H9 (cell line): ENCODE measurements at regions not wholly inside any gene's neighbourhood (a gene's known extent, or its start where the extent isn't known, plus 50 kb on each side); places are given as distances from the start of the nearest gene placed in this dataset.

Source experiments
- DNase-seq: peaks from one replicate; pipeline ENCODE4 v3.0.0-alpha.2; 2017
- H2AFZ ChIP-seq: one replicate; pipeline ENCODE4 v1.6.1; 2013; ENCODE audit warnings: mild to moderate bottlenecking, low read length, control low read depth, moderate library complexity
- H2AK5ac ChIP-seq: 2 replicates; pipeline ENCODE4 v1.6.1; 2013; ENCODE audit warnings: low read length, control low read depth, mixed read lengths; ENCODE audit not compliant: insufficient read length
- H2BK120ac ChIP-seq: one replicate; pipeline ENCODE4 v1.6.1; 2013; ENCODE audit warnings: low read depth, mild to moderate bottlenecking, low read length, control low read depth, inconsistent platforms; ENCODE audit not compliant: poor library complexity, severe bottlenecking
- H2BK12ac ChIP-seq: 2 replicates; pipeline ENCODE4 v1.6.1; 2013; ENCODE audit warnings: low read length, control low read depth, mixed read lengths, low read depth; ENCODE audit not compliant: insufficient read length
- H2BK15ac ChIP-seq: 2 replicates; pipeline ENCODE4 v1.6.1; 2013; ENCODE audit warnings: low read depth, low read length, control low read depth
- H2BK20ac ChIP-seq: one replicate; pipeline ENCODE4 v1.6.1; 2013; ENCODE audit warnings: low read depth, mild to moderate bottlenecking, low read length, control low read depth, inconsistent platforms; ENCODE audit not compliant: poor library complexity, severe bottlenecking
- H2BK5ac ChIP-seq: 2 replicates; pipeline ENCODE4 v1.6.1; 2013; ENCODE audit warnings: low read length, control low read depth, mixed read lengths; ENCODE audit not compliant: insufficient read length
- H3K14ac ChIP-seq: 2 replicates; pipeline ENCODE4 v1.6.1; 2013; ENCODE audit warnings: low read length, control low read depth; ENCODE audit not compliant: insufficient read depth
- H3K18ac ChIP-seq: 2 replicates; pipeline ENCODE4 v1.6.1; 2013; ENCODE audit warnings: low read depth, mild to moderate bottlenecking, mixed read lengths, low read length, control low read depth; ENCODE audit not compliant: insufficient read length
- H3K23ac ChIP-seq: 2 replicates; pipeline ENCODE4 v1.6.1; 2013; ENCODE audit warnings: low read length, control low read depth, mixed read lengths, low read depth; ENCODE audit not compliant: insufficient read length
- H3K23me2 ChIP-seq: 2 replicates; pipeline ENCODE4 v1.6.1; 2013; ENCODE audit warnings: low read depth, mild to moderate bottlenecking, mixed read lengths, low read length, control low read depth; ENCODE audit not compliant: insufficient read length, poor library complexity, severe bottlenecking
- H3K27ac ChIP-seq: 2 replicates; pipeline ENCODE4 v1.5.1; 2013; ENCODE audit warnings: low read length, control low read depth, mixed read lengths, low read depth; ENCODE audit not compliant: insufficient read length
- H3K27me3 ChIP-seq: 2 replicates; pipeline ENCODE4 v1.6.1; 2013; ENCODE audit warnings: low read length, control low read depth, inconsistent platforms; ENCODE audit not compliant: insufficient read depth
- H3K4ac ChIP-seq: 2 replicates; pipeline ENCODE4 v1.6.1; 2013; ENCODE audit warnings: low read depth, mild to moderate bottlenecking, control low read depth, inconsistent platforms, low read length, moderate library complexity
- H3K4me1 ChIP-seq: 2 replicates; pipeline ENCODE4 v1.6.1; 2013; ENCODE audit warnings: low read length, control low read depth, inconsistent platforms; ENCODE audit not compliant: insufficient read depth
- H3K4me2 ChIP-seq: 2 replicates; pipeline ENCODE4 v1.6.1; 2013; ENCODE audit warnings: low read length, control low read depth, mixed read lengths; ENCODE audit not compliant: insufficient read length, insufficient read depth
- H3K56ac ChIP-seq: 2 replicates; pipeline ENCODE4 v1.6.1; 2013; ENCODE audit warnings: low read depth, mild to moderate bottlenecking, mixed read lengths, low read length, control low read depth; ENCODE audit not compliant: insufficient read length
- H3K79me1 ChIP-seq: 2 replicates; pipeline ENCODE4 v1.6.1; 2013; ENCODE audit warnings: low read depth, mild to moderate bottlenecking, moderate library complexity, low read length, control low read depth, inconsistent platforms; ENCODE audit not compliant: insufficient read depth, poor library complexity, severe bottlenecking
- H3K79me2 ChIP-seq: 2 replicates; pipeline ENCODE4 v1.6.1; 2013; ENCODE audit warnings: low read length, control low read depth, inconsistent platforms; ENCODE audit not compliant: insufficient read depth
- H3K9ac ChIP-seq: 2 replicates; pipeline ENCODE4 v1.6.1; 2013; ENCODE audit warnings: low read length, control low read depth, mixed read lengths; ENCODE audit not compliant: insufficient read length; ENCODE audit errors: extremely low read depth
- H3K9me3 ChIP-seq: one replicate; pipeline ENCODE4 v1.6.1; 2013; ENCODE audit warnings: low read depth, low read length, inconsistent platforms; ENCODE audit not compliant: control insufficient read depth
- H3T11ph ChIP-seq: one replicate; pipeline ENCODE4 v1.6.1; 2013; ENCODE audit warnings: mild to moderate bottlenecking, low read length, control low read depth, inconsistent platforms
- H4K20me1 ChIP-seq: one replicate; pipeline ENCODE4 v1.6.1; 2013; ENCODE audit not compliant: control insufficient read depth, insufficient read length, insufficient read depth
- H4K5ac ChIP-seq: 2 replicates; pipeline ENCODE4 v1.6.1; 2013; ENCODE audit warnings: low read depth, mild to moderate bottlenecking, mixed read lengths, low read length, control low read depth; ENCODE audit not compliant: insufficient read length
- H4K8ac ChIP-seq: replicated peaks from 2 replicates; pipeline ENCODE4 v1.6.1; 2013; ENCODE audit warnings: low read length, control low read depth, mixed read lengths, low read depth; ENCODE audit not compliant: insufficient read length
- H4K91ac ChIP-seq: 2 replicates; pipeline ENCODE4 v1.6.1; 2013; ENCODE audit warnings: low read depth, mild to moderate bottlenecking, moderate library complexity, mixed read lengths, low read length, control low read depth; ENCODE audit not compliant: insufficient read length
- H3K27ac Mint-ChIP-seq, 3 experiments: 2 replicates in 2 of 3; 3 replicates in 1 of 3; pipeline ENCODE4 v1.8.0; 2020 to 2021; ENCODE audit warnings: mixed read lengths in 3 of 3, mild to moderate bottlenecking in 1 of 3, moderate library complexity in 1 of 3
- H3K27me3 Mint-ChIP-seq: 2 replicates; pipeline ENCODE4 v1.8.0; 2021; ENCODE audit warnings: low read depth, mild to moderate bottlenecking, moderate library complexity, mixed read lengths
- H3K36me3 Mint-ChIP-seq, 3 experiments: 2 replicates in 2 of 3; 3 replicates in 1 of 3; pipeline ENCODE4 v1.8.0; 2020 to 2021; ENCODE audit warnings: low read depth in 3 of 3, mixed read lengths in 3 of 3; ENCODE audit not compliant: insufficient read depth in 1 of 3
- H3K4me1 Mint-ChIP-seq, 2 experiments: 2 replicates each; pipeline ENCODE4 v1.8.0; 2020; ENCODE audit warnings: mixed read lengths in 2 of 2
- H3K4me3 Mint-ChIP-seq, 2 experiments: 2 replicates in 1 of 2; 3 replicates in 1 of 2; pipeline ENCODE4 v1.8.0; 2020 to 2021; ENCODE audit warnings: mild to moderate bottlenecking in 2 of 2, mixed read lengths in 2 of 2, moderate library complexity in 1 of 2
- H3K9me3 Mint-ChIP-seq, 2 experiments: 2 replicates in 1 of 2; 3 replicates in 1 of 2; pipeline ENCODE4 v1.8.0; 2020; ENCODE audit warnings: mild to moderate bottlenecking in 2 of 2, mixed read lengths in 2 of 2, moderate library complexity in 1 of 2
- CTCF ChIP-seq: fragments of 200-600 bp; sonication (generic); conservative IDR thresholded peaks from 3 replicates; pipeline ENCODE4 v1.8.0; 2021; ENCODE audit warnings: antibody characterized with exemption, mild to moderate bottlenecking
- WGBS: extraction: QIAGEN DNeasy Blood & Tissue Kit; methylation state at CpG from one replicate; pipeline ENCODE4 v1.1.7; 2013; ENCODE audit warnings: missing lambda C conversion rate, low lambda C conversion rate, mixed read lengths; ENCODE audit not compliant: insufficient read length; ENCODE audit errors: extremely low coverage; 5-methylcytosine and 5-hydroxymethylcytosine counted together

- H3K18ac ChIP-seq: no peak overlapping the region
- no peak overlapping the region for H2BK120ac ChIP-seq
- no peak overlapping the region for H3K4me2 ChIP-seq
- no peak for DNase-seq
- no peak overlapping the region for H3K27ac ChIP-seq
- Mint-ChIP-seq H3K36me3 (no peaks in the 10 kb centered on the region; a peak in 1 of 7 replicates), H3K4me1 (peaks cover 11 to 18% of the 10 kb centered on the region in 2 experiments), H3K9me3 (no peaks in the 10 kb centered on the region; a peak in 2 of 5 replicates), H3K27me3 (no peaks in the 10 kb centered on the region), H3K4me3 (no peak overlapping the region), H3K27ac (peak overlapping the region in 1 of 3 experiments; percentile 14; a peak in 1 of 7 replicates)
- no CpG with 5 or more reads among the region's 11 CpGs for WGBS
- H4K5ac ChIP-seq: no peak overlapping the region
- no peak overlapping the region for H2BK5ac ChIP-seq
- H3K27me3 ChIP-seq: no peaks in the 10 kb centered on the region; the same call in 1 of the 2 replicates
- H4K91ac ChIP-seq: no peak overlapping the region
- H2AFZ ChIP-seq: no peak overlapping the region
- no peaks in the 10 kb centered on the region for H3K79me1 ChIP-seq
- H4K8ac ChIP-seq: no peak overlapping the region
- H3K79me2 ChIP-seq: no peaks in the 10 kb centered on the region
- no peaks in the 10 kb centered on the region for H3K9me3 ChIP-seq
- H2BK15ac ChIP-seq: no peak overlapping the region
- H2BK12ac ChIP-seq: no peak overlapping the region
- H3K56ac ChIP-seq: no peak overlapping the region
- H3T11ph ChIP-seq: no peak overlapping the region
- no peaks in the 10 kb centered on the region for H3K4me1 ChIP-seq
- no peak overlapping the region for H3K4ac ChIP-seq
- no peak overlapping the region for H3K9ac ChIP-seq
- TF ChIP-seq CTCF: no peak
- no peak overlapping the region for H2BK20ac ChIP-seq
- H3K23me2 ChIP-seq: no peaks in the 10 kb centered on the region
- H3K23ac ChIP-seq: no peak overlapping the region
- H4K20me1 ChIP-seq: no peaks in the 10 kb centered on the region
- no peak overlapping the region for H3K14ac ChIP-seq
- no peak overlapping the region for H2AK5ac ChIP-seq
Measured at GRCh38 chr13:74695021-74695800, 561.0 kb upstream of the KLF12 start.
